SK-N-SH treated with all-trans-retinoic acid at 6 μM for 48 hours (cell line): ENCODE measurements at regions not wholly inside any gene's neighbourhood (a gene's known extent, or its start where the extent isn't known, plus 50 kb on each side); places are given as distances from the start of the nearest gene placed in this dataset.

ENCODE experiments used
- ATAC-seq: fragments of 200-7000 bp; cut with Tn5 transposase; 3 replicates; pipeline ENCODE4 v1.9.1; 2020; ENCODE audit warnings: mild to moderate bottlenecking, moderate library complexity
- ARNTL ChIP-seq: fragments of 450-650 bp; formaldehyde crosslinking; IDR thresholded peaks from 2 replicates; pipeline ENCODE4 v1.5.0; 2020; ENCODE audit warnings: low read depth, mild to moderate bottlenecking, moderate library complexity, borderline replicate concordance
- BACH2 ChIP-seq: fragments of 250-450 bp; sonication (Bioruptor Pico); IDR thresholded peaks from 2 replicates; pipeline ENCODE4 v1.9.0; 2021; ENCODE audit warnings: mild to moderate bottlenecking, borderline replicate concordance
- CSDC2 ChIP-seq: fragments of 250-450 bp; sonication (Bioruptor Pico); IDR thresholded peaks from 2 replicates; pipeline ENCODE4 v1.5.0; 2020; ENCODE audit warnings: mild to moderate bottlenecking, moderate library complexity
- GLIS3 ChIP-seq: fragments of 250-450 bp; sonication (Bioruptor Pico); IDR thresholded peaks from 2 replicates; pipeline ENCODE4 v1.5.0; 2020; ENCODE audit warnings: mild to moderate bottlenecking, moderate library complexity
- ISL1 ChIP-seq: fragments of 250-450 bp; sonication (Bioruptor Pico); IDR thresholded peaks from 2 replicates; pipeline ENCODE4 v2.1.2; 2022; ENCODE audit warnings: mild to moderate bottlenecking, moderate library complexity
- OSR1 ChIP-seq: fragments of 250-450 bp; sonication (Bioruptor Pico); IDR thresholded peaks from 2 replicates; pipeline ENCODE4 v1.8.0; 2022; ENCODE audit warnings: moderate library complexity, mild to moderate bottlenecking, inconsistent platforms
- PPARA ChIP-seq: fragments of 250-450 bp; sonication (Bioruptor Pico); IDR thresholded peaks from 2 replicates; pipeline ENCODE4 v1.5.0; 2020; ENCODE audit warnings: mild to moderate bottlenecking, borderline replicate concordance
- RARB ChIP-seq: fragments of 250-450 bp; sonication (Bioruptor Pico); IDR thresholded peaks from 2 replicates; pipeline ENCODE4 v1.8.0; 2021; ENCODE audit warnings: mild to moderate bottlenecking, moderate library complexity
- SNAI2 ChIP-seq: fragments of 250-450 bp; sonication (Bioruptor Pico); IDR thresholded peaks from 2 replicates; pipeline ENCODE4 v1.5.0; 2020; ENCODE audit warnings: mild to moderate bottlenecking, moderate library complexity
- TCF4 ChIP-seq: fragments of 250-450 bp; sonication (Bioruptor Pico); IDR thresholded peaks from 2 replicates; pipeline ENCODE4 v1.8.0; 2021; ENCODE audit warnings: mild to moderate bottlenecking, moderate library complexity, borderline replicate concordance
- ZNF565 ChIP-seq: fragments of 450-650 bp; formaldehyde crosslinking; conservative IDR thresholded peaks from 2 replicates; pipeline ENCODE4 v1.5.0; 2020; ENCODE audit warnings: low read depth, mild to moderate bottlenecking, moderate library complexity
- ZNF70 ChIP-seq: fragments of 450-650 bp; formaldehyde crosslinking; IDR thresholded peaks from 2 replicates; pipeline ENCODE4 v1.5.0; 2020; ENCODE audit warnings: mild to moderate bottlenecking, moderate library complexity
- ZNF8 ChIP-seq: fragments of 450-650 bp; formaldehyde crosslinking; IDR thresholded peaks from 2 replicates; pipeline ENCODE4 v1.5.0; 2020; ENCODE audit warnings: mild to moderate bottlenecking, moderate library complexity
- TF ChIP-seq, protein P1 (sequence below): fragments of 250-450 bp; sonication (Bioruptor Pico); IDR thresholded peaks from 2 replicates; pipeline ENCODE4 v1.5.1; 2020; ENCODE audit warnings: low read depth, mild to moderate bottlenecking, moderate library complexity
- TF ChIP-seq, protein P2 (sequence below): fragments of 250-450 bp; sonication (Bioruptor Pico); IDR thresholded peaks from 2 replicates; pipeline ENCODE4 v1.8.0; 2021; ENCODE audit warnings: low read depth, mild to moderate bottlenecking, moderate library complexity, borderline replicate concordance
- TF ChIP-seq, protein P3 (sequence below): fragments of 250-450 bp; sonication (Bioruptor Pico); IDR thresholded peaks from 2 replicates; pipeline ENCODE4 v1.5.0; 2020; ENCODE audit warnings: mild to moderate bottlenecking, moderate library complexity
- TF ChIP-seq, protein P4 (sequence below): fragments of 250-450 bp; sonication (Bioruptor Pico); IDR thresholded peaks from 2 replicates; pipeline ENCODE4 v1.8.0; 2020; ENCODE audit warnings: mild to moderate bottlenecking, moderate library complexity, borderline replicate concordance

DNA sequence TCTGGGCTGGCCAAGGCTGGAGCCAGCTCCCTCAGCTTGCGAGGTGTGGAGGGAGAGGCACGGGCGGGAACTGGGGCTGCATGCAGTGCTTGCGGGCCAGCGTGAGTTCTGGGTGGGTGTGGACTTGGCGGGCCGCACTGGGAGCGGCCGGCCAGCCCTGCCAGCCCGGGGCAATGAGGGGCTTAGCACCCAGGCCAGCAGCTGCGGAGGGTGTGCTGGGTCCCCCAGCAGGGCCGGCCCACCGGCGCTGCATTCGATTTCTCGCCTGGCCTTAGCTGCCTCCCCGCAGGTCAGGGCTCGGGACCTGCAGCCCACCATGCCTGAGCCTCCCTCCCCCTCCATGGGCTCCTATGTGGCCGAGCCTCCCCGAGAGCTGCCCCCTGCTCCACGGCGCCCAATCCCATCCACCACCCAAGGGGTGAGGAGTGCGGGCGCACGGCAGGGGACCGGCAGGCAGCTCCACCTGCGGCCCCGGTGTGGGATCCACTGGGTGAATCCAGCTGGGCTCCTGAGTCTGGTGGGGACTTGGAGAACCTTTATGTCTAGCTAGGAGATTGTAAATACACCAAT lies 302.6 kb upstream of the ADAMTS16 start (continued):
- TF ChIP-seq, protein P1, sequence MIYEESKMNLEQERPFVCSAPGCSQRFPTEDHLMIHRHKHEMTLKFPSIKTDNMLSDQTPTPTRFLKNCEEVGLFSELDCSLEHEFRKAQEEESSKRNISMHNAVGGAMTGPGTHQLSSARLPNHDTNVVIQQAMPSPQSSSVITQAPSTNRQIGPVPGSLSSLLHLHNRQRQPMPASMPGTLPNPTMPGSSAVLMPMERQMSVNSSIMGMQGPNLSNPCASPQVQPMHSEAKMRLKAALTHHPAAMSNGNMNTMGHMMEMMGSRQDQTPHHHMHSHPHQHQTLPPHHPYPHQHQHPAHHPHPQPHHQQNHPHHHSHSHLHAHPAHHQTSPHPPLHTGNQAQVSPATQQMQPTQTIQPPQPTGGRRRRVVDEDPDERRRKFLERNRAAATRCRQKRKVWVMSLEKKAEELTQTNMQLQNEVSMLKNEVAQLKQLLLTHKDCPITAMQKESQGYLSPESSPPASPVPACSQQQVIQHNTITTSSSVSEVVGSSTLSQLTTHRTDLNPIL (CRISPR knock-in tag) = no peak
- TF ChIP-seq, all 23 proteins: peak for 0

DNA sequence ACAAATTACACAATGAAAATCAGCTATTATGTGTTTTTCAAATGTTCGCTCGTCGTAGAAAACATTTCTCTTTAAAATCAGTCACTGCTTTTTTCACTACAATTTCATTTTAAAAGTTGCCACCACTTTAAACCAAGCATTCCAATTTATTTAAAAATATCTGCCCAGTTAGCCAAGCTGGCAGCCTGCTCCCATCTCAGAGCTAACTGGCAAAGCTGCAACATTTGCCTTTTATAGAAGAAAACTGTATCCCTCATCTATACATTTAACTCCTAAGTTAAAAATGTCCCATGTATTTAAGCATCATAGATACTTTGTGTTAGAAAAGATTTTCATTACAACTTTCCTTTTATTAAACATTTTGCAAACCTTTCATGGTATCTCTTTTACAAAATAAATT lies 294.9 kb upstream of the ADAMTS16 start:
- no peak for ATAC-seq
- TF ChIP-seq PPARA (no peak), SNAI2 (CRISPR knock-in tag) (no peak), BACH2 (CRISPR knock-in tag) (no peak), GLIS3 (CRISPR knock-in tag) (no peak), ZNF70 (CRISPR knock-in tag) (no peak), RARB (CRISPR knock-in tag) (no peak), CSDC2 (CRISPR knock-in tag) (no peak)
- TF ChIP-seq, protein P2, sequence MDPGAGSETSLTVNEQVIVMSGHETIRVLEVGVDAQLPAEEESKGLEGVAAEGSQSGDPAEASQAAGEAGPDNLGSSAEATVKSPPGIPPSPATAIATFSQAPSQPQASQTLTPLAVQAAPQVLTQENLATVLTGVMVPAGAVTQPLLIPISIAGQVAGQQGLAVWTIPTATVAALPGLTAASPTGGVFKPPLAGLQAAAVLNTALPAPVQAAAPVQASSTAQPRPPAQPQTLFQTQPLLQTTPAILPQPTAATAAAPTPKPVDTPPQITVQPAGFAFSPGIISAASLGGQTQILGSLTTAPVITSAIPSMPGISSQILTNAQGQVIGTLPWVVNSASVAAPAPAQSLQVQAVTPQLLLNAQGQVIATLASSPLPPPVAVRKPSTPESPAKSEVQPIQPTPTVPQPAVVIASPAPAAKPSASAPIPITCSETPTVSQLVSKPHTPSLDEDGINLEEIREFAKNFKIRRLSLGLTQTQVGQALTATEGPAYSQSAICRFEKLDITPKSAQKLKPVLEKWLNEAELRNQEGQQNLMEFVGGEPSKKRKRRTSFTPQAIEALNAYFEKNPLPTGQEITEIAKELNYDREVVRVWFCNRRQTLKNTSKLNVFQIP (CRISPR knock-in tag) = no peak
- TF ChIP-seq, protein P3, sequence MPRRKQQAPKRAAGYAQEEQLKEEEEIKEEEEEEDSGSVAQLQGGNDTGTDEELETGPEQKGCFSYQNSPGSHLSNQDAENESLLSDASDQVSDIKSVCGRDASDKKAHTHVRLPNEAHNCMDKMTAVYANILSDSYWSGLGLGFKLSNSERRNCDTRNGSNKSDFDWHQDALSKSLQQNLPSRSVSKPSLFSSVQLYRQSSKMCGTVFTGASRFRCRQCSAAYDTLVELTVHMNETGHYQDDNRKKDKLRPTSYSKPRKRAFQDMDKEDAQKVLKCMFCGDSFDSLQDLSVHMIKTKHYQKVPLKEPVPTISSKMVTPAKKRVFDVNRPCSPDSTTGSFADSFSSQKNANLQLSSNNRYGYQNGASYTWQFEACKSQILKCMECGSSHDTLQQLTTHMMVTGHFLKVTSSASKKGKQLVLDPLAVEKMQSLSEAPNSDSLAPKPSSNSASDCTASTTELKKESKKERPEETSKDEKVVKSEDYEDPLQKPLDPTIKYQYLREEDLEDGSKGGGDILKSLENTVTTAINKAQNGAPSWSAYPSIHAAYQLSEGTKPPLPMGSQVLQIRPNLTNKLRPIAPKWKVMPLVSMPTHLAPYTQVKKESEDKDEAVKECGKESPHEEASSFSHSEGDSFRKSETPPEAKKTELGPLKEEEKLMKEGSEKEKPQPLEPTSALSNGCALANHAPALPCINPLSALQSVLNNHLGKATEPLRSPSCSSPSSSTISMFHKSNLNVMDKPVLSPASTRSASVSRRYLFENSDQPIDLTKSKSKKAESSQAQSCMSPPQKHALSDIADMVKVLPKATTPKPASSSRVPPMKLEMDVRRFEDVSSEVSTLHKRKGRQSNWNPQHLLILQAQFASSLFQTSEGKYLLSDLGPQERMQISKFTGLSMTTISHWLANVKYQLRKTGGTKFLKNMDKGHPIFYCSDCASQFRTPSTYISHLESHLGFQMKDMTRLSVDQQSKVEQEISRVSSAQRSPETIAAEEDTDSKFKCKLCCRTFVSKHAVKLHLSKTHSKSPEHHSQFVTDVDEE = no peak

DNA sequence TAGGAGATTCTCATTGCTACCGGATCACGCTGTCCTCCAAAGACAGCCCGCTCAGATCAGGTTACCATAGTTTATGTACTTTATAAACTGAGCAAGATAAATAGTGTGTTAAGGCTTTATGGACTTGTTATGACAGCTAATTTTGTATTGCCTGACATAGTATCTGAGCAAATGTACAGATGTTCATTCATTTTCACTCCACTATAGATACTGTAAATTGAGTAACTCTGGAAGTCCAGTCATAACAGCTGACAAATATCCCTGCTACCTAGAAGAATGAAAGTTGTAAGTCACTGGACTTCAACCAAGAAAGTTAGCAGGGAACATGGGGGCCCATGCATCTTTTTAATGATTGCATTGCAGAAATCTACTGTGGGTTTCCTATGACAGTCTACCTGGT lies 292.4 kb upstream of the ADAMTS16 start:
- TF ChIP-seq ZNF565 = no peak
- TF ChIP-seq, protein P3 = no peak
- TF ChIP-seq, protein P4, sequence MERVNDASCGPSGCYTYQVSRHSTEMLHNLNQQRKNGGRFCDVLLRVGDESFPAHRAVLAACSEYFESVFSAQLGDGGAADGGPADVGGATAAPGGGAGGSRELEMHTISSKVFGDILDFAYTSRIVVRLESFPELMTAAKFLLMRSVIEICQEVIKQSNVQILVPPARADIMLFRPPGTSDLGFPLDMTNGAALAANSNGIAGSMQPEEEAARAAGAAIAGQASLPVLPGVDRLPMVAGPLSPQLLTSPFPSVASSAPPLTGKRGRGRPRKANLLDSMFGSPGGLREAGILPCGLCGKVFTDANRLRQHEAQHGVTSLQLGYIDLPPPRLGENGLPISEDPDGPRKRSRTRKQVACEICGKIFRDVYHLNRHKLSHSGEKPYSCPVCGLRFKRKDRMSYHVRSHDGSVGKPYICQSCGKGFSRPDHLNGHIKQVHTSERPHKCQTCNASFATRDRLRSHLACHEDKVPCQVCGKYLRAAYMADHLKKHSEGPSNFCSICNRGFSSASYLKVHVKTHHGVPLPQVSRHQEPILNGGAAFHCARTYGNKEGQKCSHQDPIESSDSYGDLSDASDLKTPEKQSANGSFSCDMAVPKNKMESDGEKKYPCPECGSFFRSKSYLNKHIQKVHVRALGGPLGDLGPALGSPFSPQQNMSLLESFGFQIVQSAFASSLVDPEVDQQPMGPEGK (CRISPR knock-in tag) = no peak
- TF ChIP-seq TCF4 (CRISPR knock-in tag) = no peak
- TF ChIP-seq, all 23 proteins: peak for 0
- ATAC-seq = no peak

DNA sequence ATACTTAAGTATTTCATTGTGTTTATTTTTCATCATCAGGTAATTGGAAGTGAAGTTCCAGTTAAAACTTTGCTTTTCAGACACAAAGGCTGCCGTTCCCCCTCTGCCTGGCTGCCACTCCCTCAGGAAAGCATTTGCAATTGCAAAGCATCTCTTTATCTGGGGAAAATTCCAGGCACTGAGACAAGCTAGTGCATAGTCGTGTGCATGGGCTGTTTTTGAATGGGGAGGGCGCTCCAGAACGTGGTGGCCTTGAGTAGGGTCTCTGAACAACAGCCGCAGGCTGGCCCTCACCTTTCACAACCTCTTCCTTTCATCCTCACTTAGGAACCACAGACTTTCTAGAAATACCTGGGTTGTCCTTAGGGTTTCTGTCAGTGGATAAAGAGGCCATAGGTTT lies 285.1 kb upstream of the ADAMTS16 start:
- no peak for ATAC-seq
- TF ChIP-seq CSDC2 (CRISPR knock-in tag) (no peak), TCF4 (CRISPR knock-in tag) (no peak), ARNTL (CRISPR knock-in tag) (no peak), PPARA (no peak), ZNF70 (CRISPR knock-in tag) (no peak), OSR1 (CRISPR knock-in tag) (no peak), BACH2 (CRISPR knock-in tag) (no peak), ISL1 (CRISPR knock-in tag) (no peak), ZNF8 (CRISPR knock-in tag) (no peak), ZNF565 (no peak), SNAI2 (CRISPR knock-in tag) (no peak)
- TF ChIP-seq, protein P1 (CRISPR knock-in tag) = no peak
- TF ChIP-seq, protein P2 (CRISPR knock-in tag) = no peak
- TF ChIP-seq, protein P3 = no peak
